Right ventricle myocardium inferior (tissue), 1 donor: ENCODE measurements at regions not wholly inside any gene's neighbourhood (a gene's known extent, or its start where the extent isn't known, plus 50 kb on each side); places are given as distances from the start of the nearest gene placed in this dataset.
"Not testable (repeated sequence)": the region's sequence is repeated elsewhere in the genome, so short reads cannot be mapped to it uniquely, and the experiment has no call there.

Experiments
- ATAC-seq: fragments of 200-7000 bp; cut with Tn5 transposase; one replicate; pipeline ENCODE4 v1.9.1; 2020; ENCODE audit warnings: mild to moderate bottlenecking, moderate library complexity
- DNase-seq: peaks from one replicate; pipeline ENCODE4 v3.0.0; 2021; ENCODE audit errors: missing footprints
- intact Hi-C: fragments of 100-400 bp; cut with DNase I; formaldehyde crosslinking; loops from one replicate; pipeline ENCODE4 v1.11.0; 2022
- donor health status: DM: no; HTN: yes; CAD: no; lungs with severe emphysema.

- ATAC-seq (no peak), DNase-seq (no peak)
- intact Hi-C loops = no loop called here
Observed at GRCh38 chr18:78792094-78792493, 187.5 kb upstream of the SALL3 start.

- ATAC-seq = no peak
- intact Hi-C loops = no loop called here
- DNase-seq = no peak
Observed at GRCh38 chr18:78792736-78793135, 186.9 kb upstream of the SALL3 start.

GRCh38 chr18:78793313-78794070 lies 186.1 kb upstream of the SALL3 start:
- no peak for ATAC-seq
- DNase-seq = no peak
- intact Hi-C loops = no loop called here

- intact Hi-C loops = no loop called here
- DNase-seq = no peak
- no peak for ATAC-seq
Observed at GRCh38 chr18:78794071-78794430, 185.6 kb upstream of the SALL3 start.

GRCh38 chr18:78796693-78797455 lies 182.7 kb upstream of the SALL3 start:
- ATAC-seq = no peak
- intact Hi-C loops = no loop called here
- DNase-seq = no peak

GRCh38 chr18:78797499-78797898 lies 182.1 kb upstream of the SALL3 start:
- ATAC-seq (no peak), DNase-seq (no peak)
- intact Hi-C loops = no loop called here

- DNase-seq (no peak), ATAC-seq (no peak)
- intact Hi-C loops = no loop called here
Observed at GRCh38 chr18:78798402-78799175, 181.0 kb upstream of the SALL3 start.

- intact Hi-C loops = no loop called here
- DNase-seq = no peak
- no peak for ATAC-seq
Observed at GRCh38 chr18:78799382-78800089, 180.1 kb upstream of the SALL3 start.

GRCh38 chr18:78800102-78800851 lies 179.3 kb upstream of the SALL3 start:
- ATAC-seq, DNase-seq, intact Hi-C loops: not testable (repeated sequence)

- ATAC-seq (no peak), DNase-seq (no peak)
- intact Hi-C loops = no loop called here
Observed at GRCh38 chr18:78801011-78801410, 178.6 kb upstream of the SALL3 start.

GRCh38 chr18:78803104-78803503 lies 176.5 kb upstream of the SALL3 start:
- DNase-seq (no peak), ATAC-seq (no peak)
- intact Hi-C loops = no loop called here

- no peak for ATAC-seq
- intact Hi-C loops = no loop called here
- DNase-seq = no peak
Observed at GRCh38 chr18:78804206-78805030, 175.2 kb upstream of the SALL3 start.

GRCh38 chr18:78805840-78806239 lies 173.8 kb upstream of the SALL3 start:
- intact Hi-C loops = no loop called here
- ATAC-seq = no peak
- no peak for DNase-seq

- ATAC-seq = no peak
- intact Hi-C loops = no loop called here
- DNase-seq = no peak
Observed at GRCh38 chr18:78807668-78808067, 171.9 kb upstream of the SALL3 start.

GRCh38 chr18:78809845-78810244 lies 169.8 kb upstream of the SALL3 start:
- DNase-seq (no peak), ATAC-seq (no peak)
- intact Hi-C loops = no loop called here

GRCh38 chr18:78810706-78811105 lies 168.9 kb upstream of the SALL3 start:
- ATAC-seq = no peak
- no peak for DNase-seq
- intact Hi-C loops = no loop called here

GRCh38 chr18:78812067-78812466 lies 167.6 kb upstream of the SALL3 start:
- no peak for DNase-seq
- intact Hi-C loops = no loop called here
- ATAC-seq = no peak

GRCh38 chr18:78813156-78813555 lies 166.5 kb upstream of the SALL3 start:
- DNase-seq (no peak), ATAC-seq (no peak)
- intact Hi-C loops = no loop called here
